A549 (cell line): ENCODE measurements at regions not wholly inside any gene's neighbourhood (a gene's known extent, or its start where the extent isn't known, plus 50 kb on each side); places are given as distances from the start of the nearest gene placed in this dataset.

Source experiments
- ATAC-seq, 2 experiments: fragments of 200-7000 bp in 1 of 2; fragments of >200 bp in 1 of 2; cut with Nextera tagmentation in 1 of 2; cut with Tn5 transposase in 1 of 2; 3 replicates each; pipeline versions ENCODE4 v1.8.0 to v1.9.1; 2018 to 2020; ENCODE audit warnings: mild to moderate bottlenecking in 1 of 2, moderate library complexity in 1 of 2
- CTCF ChIA-PET: fragments of 300-600 bp; sonication (Branson Sonifier 250); formaldehyde crosslinking; extraction: SDS; loops from one replicate; lab custom pipeline; 2021; ENCODE audit warnings: antibody characterized with exemption, inconsistent platforms; lab: Yijun Ruan, JAX
- POLR2A ChIA-PET: fragments of 350-600 bp; formaldehyde crosslinking; extraction: SDS; loops from one replicate; lab custom pipeline; 2021; ENCODE audit warnings: antibody characterized with exemption, inconsistent platforms; lab: Yijun Ruan, JAX
- DNase-seq, 2 experiments: peaks; one replicate each; pipeline versions ENCODE4 v3.0.0 to v3.0.0-alpha.2; 2011 to 2016; ENCODE audit warnings: low read depth in 1 of 2, low spot score in 1 of 2
- FAIRE-seq: peaks from 2 replicates; lab custom pipeline; 2011; peaks lifted over from hg19 to GRCh38; lab: Jason Lieb, UNC
- H3K27ac ChIP-seq, 2 experiments: fragments of >200 bp; sonication (Bioruptor Twin); formaldehyde crosslinking; 3 replicates each; pipeline ENCODE4 v1.5.1; 2016 to 2017
- H3K4me1 ChIP-seq: fragments of >200 bp; sonication (Bioruptor Twin); formaldehyde crosslinking; 3 replicates; pipeline ENCODE4 v1.6.1; 2016
- H3K4me2 ChIP-seq: fragments of >200 bp; sonication (Bioruptor Twin); formaldehyde crosslinking; 3 replicates; pipeline ENCODE4 v1.6.1; 2016
- H3K4me3 ChIP-seq: fragments of >200 bp; sonication (Bioruptor Twin); formaldehyde crosslinking; 3 replicates; pipeline ENCODE4 v1.5.1; 2016
- H3K9me3 ChIP-seq: fragments of >200 bp; sonication (Bioruptor Twin); formaldehyde crosslinking; 3 replicates; pipeline ENCODE4 v1.6.1; 2016
- BHLHE40 ChIP-seq: IDR thresholded peaks from 2 replicates; pipeline ENCODE4 v1.6.1; 2012; ENCODE audit warnings: low read depth, low read length, inconsistent platforms
- CBX8 ChIP-seq: fragments of 200-600 bp; sonication (generic); IDR thresholded peaks from 2 replicates; pipeline ENCODE4 v1.6.1; 2016
- CHD2 ChIP-seq: fragments of 150-350 bp; IDR thresholded peaks from 2 replicates; pipeline ENCODE4 v1.6.1; 2014; ENCODE audit warnings: low read length; ENCODE audit not compliant: partially characterized antibody
- HOXB5 ChIP-seq: fragments of 250-450 bp; sonication (Bioruptor Pico); IDR thresholded peaks from 2 replicates; pipeline ENCODE4 v1.5.0; 2020; ENCODE audit warnings: mild to moderate bottlenecking, moderate library complexity
- KDM5A ChIP-seq: fragments of 200-600 bp; sonication (generic); IDR thresholded peaks from 2 replicates; pipeline ENCODE4 v1.6.1; 2016; ENCODE audit warnings: antibody characterized with exemption, mild to moderate bottlenecking
- MAZ ChIP-seq: fragments of 150-350 bp; IDR thresholded peaks from 2 replicates; pipeline ENCODE4 v1.6.1; 2014; ENCODE audit warnings: antibody characterized with exemption, low read depth, low read length, borderline replicate concordance
- MYC ChIP-seq: IDR thresholded peaks from 2 replicates; pipeline ENCODE4 v1.6.1; 2012; ENCODE audit warnings: mild to moderate bottlenecking, inconsistent platforms, low read length, improper control_type of control experiment, borderline replicate concordance
- NPAS2 ChIP-seq: fragments of 250-450 bp; sonication (Bioruptor Pico); IDR thresholded peaks from 2 replicates; pipeline ENCODE4 v1.8.0; 2022; ENCODE audit warnings: mild to moderate bottlenecking, moderate library complexity, borderline replicate concordance
- NR3C1 ChIP-seq: fragments of >200 bp; sonication (Bioruptor Twin); formaldehyde crosslinking; IDR thresholded peaks from 3 replicates; pipeline ENCODE4 v1.6.1; 2017
- PHF8 ChIP-seq: fragments of 200-600 bp; sonication (generic); IDR thresholded peaks from 2 replicates; pipeline ENCODE4 v1.6.1; 2016; ENCODE audit warnings: low read depth, mild to moderate bottlenecking, antibody characterized with exemption, moderate library complexity, borderline replicate concordance
- POLR2AphosphoS2 ChIP-seq: conservative IDR thresholded peaks from 2 replicates; pipeline ENCODE4 v1.6.1; 2012; ENCODE audit warnings: low read length, improper control_type of control experiment, inconsistent platforms
- ZC3H11A ChIP-seq: fragments of 450-650 bp; IDR thresholded peaks from 2 replicates; pipeline ENCODE4 v1.6.1; 2014; ENCODE audit warnings: antibody characterized with exemption, mild to moderate bottlenecking
- ZNF302 ChIP-seq: fragments of 250-450 bp; sonication (Bioruptor Pico); IDR thresholded peaks from 2 replicates; pipeline ENCODE4 v1.9.0; 2021; ENCODE audit warnings: inconsistent platforms, mild to moderate bottlenecking, moderate library complexity
- WGBS: methylation state at CpG from one replicate; pipeline ENCODE4 v1.1.6; 2017; ENCODE audit errors: missing lambda C conversion rate; 5-methylcytosine and 5-hydroxymethylcytosine counted together
- TF ChIP-seq, protein P1 (sequence below): fragments of >200 bp; sonication (Bioruptor Twin); formaldehyde crosslinking; IDR thresholded peaks from 3 replicates; pipeline ENCODE4 v1.5.1; 2016
- TF ChIP-seq, protein P2 (sequence below): IDR thresholded peaks from 2 replicates; pipeline ENCODE4 v1.6.1; 2012; ENCODE audit warnings: low read depth, borderline replicate concordance
- TF ChIP-seq, protein P3 (sequence below): fragments of 200-600 bp; sonication (generic); IDR thresholded peaks from 2 replicates; pipeline ENCODE4 v1.6.1; 2016; ENCODE audit warnings: antibody characterized with exemption, mild to moderate bottlenecking, moderate library complexity
- TF ChIP-seq, protein P4 (sequence below): fragments of >200 bp; sonication (Bioruptor Twin); formaldehyde crosslinking; IDR thresholded peaks from 2 replicates; pipeline ENCODE4 v1.6.1; 2016
- TF ChIP-seq, protein P5 (sequence below): IDR thresholded peaks from 2 replicates; pipeline ENCODE4 v1.6.1; 2012

DNA sequence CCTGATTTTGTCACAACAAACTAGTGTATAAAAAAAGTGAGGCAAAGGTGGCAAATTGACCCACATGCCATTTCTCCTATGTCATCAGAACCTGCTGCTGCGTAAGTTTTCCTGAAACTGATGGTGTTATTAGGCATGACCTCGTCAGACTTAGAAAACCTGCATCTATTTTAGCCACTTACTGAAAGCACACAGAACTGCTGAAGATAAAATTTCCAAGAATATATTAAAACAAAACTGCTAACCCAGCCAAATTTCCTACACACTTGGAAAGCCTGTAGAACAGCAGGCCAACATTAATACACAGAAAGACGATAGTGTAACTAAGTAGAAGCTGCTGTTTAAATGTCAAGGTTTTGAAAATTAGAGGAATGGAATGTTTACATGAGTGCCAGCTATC lies 674.5 kb upstream of the CXADR start:
- CTCF ChIA-PET, result no interaction called here
- no peaks in the 10 kb centered on the region for H3K4me1 ChIP-seq
- no peak for DNase-seq
- no peak for TF ChIP-seq MAZ
- TF ChIP-seq, all 56 proteins: peak for 0
- Histone ChIP-seq H3K9me3 (no peaks in the 10 kb centered on the region), H3K4me2 (no peak overlapping the region), H3K4me3 (no peak overlapping the region), H3K27ac (no peak overlapping the region)
- 40% methylated on average over 3 of the region's 3 CpGs for WGBS
- POLR2A ChIA-PET, result no interaction called here
- ATAC-seq (no peak), FAIRE-seq (no peak)

DNA sequence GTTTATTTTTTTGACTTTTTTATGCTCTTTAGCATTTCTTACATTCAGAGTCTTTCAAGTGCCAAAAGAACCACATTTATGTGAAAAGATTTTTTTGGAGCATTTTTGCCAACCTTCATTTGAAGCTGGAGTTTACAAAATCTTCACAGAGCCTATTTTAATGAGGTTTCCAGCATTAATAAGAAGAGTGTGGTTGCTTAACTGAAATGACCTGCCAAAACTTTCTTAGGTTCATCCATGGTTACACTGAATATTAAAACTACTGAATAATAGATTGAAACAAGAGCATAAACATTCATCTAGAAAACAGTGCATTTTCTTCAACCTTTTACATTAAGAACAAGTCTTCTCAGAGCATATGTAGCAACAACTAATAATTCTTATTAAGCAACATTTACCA lies 672.3 kb upstream of the CXADR start:
- DNase-seq, result no peak
- TF ChIP-seq HOXB5 (CRISPR knock-in tag) (no peak), BHLHE40 (no peak), NPAS2 (CRISPR knock-in tag) (no peak), KDM5A (no peak), ZNF302 (CRISPR knock-in tag) (no peak), NR3C1 (no peak), CHD2 (no peak), ZC3H11A (no peak), CBX8 (no peak), PHF8 (no peak), POLR2AphosphoS2 (no peak), MYC (no peak)
- TF ChIP-seq, protein P1, sequence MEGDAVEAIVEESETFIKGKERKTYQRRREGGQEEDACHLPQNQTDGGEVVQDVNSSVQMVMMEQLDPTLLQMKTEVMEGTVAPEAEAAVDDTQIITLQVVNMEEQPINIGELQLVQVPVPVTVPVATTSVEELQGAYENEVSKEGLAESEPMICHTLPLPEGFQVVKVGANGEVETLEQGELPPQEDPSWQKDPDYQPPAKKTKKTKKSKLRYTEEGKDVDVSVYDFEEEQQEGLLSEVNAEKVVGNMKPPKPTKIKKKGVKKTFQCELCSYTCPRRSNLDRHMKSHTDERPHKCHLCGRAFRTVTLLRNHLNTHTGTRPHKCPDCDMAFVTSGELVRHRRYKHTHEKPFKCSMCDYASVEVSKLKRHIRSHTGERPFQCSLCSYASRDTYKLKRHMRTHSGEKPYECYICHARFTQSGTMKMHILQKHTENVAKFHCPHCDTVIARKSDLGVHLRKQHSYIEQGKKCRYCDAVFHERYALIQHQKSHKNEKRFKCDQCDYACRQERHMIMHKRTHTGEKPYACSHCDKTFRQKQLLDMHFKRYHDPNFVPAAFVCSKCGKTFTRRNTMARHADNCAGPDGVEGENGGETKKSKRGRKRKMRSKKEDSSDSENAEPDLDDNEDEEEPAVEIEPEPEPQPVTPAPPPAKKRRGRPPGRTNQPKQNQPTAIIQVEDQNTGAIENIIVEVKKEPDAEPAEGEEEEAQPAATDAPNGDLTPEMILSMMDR, result no peak
- TF ChIP-seq, protein P2, sequence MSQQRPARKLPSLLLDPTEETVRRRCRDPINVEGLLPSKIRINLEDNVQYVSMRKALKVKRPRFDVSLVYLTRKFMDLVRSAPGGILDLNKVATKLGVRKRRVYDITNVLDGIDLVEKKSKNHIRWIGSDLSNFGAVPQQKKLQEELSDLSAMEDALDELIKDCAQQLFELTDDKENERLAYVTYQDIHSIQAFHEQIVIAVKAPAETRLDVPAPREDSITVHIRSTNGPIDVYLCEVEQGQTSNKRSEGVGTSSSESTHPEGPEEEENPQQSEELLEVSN, result no peak
- TF ChIP-seq, protein P3, sequence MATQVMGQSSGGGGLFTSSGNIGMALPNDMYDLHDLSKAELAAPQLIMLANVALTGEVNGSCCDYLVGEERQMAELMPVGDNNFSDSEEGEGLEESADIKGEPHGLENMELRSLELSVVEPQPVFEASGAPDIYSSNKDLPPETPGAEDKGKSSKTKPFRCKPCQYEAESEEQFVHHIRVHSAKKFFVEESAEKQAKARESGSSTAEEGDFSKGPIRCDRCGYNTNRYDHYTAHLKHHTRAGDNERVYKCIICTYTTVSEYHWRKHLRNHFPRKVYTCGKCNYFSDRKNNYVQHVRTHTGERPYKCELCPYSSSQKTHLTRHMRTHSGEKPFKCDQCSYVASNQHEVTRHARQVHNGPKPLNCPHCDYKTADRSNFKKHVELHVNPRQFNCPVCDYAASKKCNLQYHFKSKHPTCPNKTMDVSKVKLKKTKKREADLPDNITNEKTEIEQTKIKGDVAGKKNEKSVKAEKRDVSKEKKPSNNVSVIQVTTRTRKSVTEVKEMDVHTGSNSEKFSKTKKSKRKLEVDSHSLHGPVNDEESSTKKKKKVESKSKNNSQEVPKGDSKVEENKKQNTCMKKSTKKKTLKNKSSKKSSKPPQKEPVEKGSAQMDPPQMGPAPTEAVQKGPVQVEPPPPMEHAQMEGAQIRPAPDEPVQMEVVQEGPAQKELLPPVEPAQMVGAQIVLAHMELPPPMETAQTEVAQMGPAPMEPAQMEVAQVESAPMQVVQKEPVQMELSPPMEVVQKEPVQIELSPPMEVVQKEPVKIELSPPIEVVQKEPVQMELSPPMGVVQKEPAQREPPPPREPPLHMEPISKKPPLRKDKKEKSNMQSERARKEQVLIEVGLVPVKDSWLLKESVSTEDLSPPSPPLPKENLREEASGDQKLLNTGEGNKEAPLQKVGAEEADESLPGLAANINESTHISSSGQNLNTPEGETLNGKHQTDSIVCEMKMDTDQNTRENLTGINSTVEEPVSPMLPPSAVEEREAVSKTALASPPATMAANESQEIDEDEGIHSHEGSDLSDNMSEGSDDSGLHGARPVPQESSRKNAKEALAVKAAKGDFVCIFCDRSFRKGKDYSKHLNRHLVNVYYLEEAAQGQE, result no peak
- TF ChIP-seq, protein P4, sequence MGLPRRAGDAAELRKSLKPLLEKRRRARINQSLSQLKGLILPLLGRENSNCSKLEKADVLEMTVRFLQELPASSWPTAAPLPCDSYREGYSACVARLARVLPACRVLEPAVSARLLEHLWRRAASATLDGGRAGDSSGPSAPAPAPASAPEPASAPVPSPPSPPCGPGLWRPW, result no peak
- TF ChIP-seq, protein P5, sequence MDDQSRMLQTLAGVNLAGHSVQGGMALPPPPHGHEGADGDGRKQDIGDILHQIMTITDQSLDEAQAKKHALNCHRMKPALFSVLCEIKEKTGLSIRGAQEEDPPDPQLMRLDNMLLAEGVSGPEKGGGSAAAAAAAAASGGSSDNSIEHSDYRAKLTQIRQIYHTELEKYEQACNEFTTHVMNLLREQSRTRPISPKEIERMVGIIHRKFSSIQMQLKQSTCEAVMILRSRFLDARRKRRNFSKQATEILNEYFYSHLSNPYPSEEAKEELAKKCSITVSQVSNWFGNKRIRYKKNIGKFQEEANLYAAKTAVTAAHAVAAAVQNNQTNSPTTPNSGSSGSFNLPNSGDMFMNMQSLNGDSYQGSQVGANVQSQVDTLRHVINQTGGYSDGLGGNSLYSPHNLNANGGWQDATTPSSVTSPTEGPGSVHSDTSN, result no peak
- no peak for ATAC-seq
- FAIRE-seq, result no peak
- ChIA-PET POLR2A (no interaction called here), CTCF (no interaction called here)
- Histone ChIP-seq H3K4me2 (no peak overlapping the region), H3K4me3 (no peak overlapping the region), H3K27ac (no peak overlapping the region), H3K9me3 (no peaks in the 10 kb centered on the region), H3K4me1 (no peaks in the 10 kb centered on the region)
